ENCODE measurements at regions not wholly inside any gene's neighbourhood (a gene's known extent, or its start where the extent isn't known, plus 50 kb on each side); places are given as distances from the start of the nearest gene placed in this dataset.
"Not testable (repeated sequence)": the region's sequence is repeated elsewhere in the genome, so short reads cannot be mapped to it uniquely, and the experiment has no call there.

- no peak for DNase-seq (ENCODE audit: low spot score)
Observed at GRCh38 chrX:140065961-140066662, 100.8 kb upstream of the CXorf66 start.

DNA sequence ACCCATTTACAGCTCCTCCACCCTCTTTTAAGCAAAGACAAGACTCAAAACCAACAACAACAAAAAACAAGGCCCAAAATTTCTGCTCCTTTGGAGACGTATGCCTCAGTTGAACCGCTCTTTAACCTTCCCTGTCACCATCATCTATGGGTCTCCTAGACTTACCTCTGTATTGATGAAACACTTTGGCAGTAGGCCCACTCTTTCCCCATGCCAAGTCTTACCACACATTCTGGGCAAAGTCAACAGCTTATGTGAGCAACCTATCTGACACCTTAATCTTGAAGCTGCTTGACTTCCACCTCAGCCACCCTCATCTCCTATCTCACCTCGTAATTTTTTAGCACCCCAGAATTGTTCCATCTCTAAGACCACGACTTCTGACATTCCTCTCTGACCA lies 99.7 kb upstream of the CXorf66 start:
- no peak for DNase-seq (ENCODE audit: low spot score)

GRCh38 chrX:140057001-140057411 lies 91.7 kb upstream of the CXorf66 start:
- peak; percentile 61 for DNase-seq (ENCODE audit: low spot score)

DNA sequence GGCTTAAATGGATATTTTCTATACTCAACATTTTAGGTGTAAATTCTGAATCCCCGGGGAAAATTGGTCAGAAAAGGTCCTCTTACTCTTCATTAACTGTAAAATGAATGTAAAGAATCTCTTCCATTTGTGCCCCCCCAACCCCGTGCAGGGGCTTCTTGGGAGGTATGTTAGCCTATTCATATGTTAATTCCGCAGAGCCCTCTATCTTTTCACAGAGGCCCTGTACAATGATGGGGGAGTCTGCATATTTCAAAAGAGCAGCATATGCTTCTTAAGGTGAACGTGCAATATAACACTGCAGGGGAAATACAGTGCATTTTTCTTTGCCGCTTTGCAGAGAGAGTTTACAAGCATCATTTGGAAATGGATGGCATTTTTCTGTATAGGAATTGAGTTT lies 88.5 kb upstream of the CXorf66 start:
- DNase-seq (ENCODE audit: low spot score) = no peak

- DNase-seq (ENCODE audit: low spot score) = no peak
Observed at GRCh38 chrX:140050906-140051305, 85.6 kb upstream of the CXorf66 start.

DNA sequence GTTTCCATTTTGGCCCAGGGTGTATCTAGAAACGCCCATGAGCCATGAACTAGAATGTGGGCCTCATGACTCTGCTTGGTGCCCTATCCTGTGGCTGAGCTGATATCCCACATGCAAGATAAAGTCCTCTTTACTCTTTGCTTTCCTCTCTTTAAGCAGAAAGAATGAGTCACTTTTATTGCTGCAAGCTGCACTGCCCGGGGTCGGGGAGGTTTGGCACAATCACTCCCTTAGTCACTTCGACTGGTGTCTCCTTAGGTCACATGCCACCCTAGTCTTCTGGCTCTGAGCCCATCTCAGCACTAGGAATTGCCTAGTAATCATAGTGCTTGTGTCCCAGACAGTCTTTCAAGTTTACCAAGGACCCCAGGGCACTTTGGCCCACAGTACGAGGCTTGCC lies 75.1 kb upstream of the CXorf66 start:
- no peak for DNase-seq (ENCODE audit: low spot score)

DNA sequence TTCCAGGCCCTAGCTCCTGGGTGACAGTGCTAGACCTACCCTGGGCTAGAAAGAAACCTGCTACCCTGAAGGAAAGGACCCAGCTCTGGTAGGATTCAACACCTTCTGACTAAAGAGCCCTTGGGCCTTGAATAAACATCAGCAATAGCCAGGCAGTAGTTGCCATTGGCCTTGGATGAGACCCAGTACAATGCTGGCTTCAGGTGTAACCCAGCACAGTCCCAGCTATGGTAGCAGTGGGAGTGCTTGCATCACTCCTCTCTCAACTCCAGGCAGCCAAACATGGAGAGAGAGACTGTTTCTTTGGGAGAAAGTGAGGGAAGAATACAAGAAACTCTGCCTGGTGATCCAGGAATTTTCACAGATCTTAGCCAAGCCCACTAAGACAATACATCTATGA lies 73.5 kb upstream of the CXorf66 start:
- DNase-seq (ENCODE audit: low spot score) = no peak

- DNase-seq (ENCODE audit: low spot score) = peak; percentile 8
Observed at GRCh38 chrX:140034916-140035315, 69.6 kb upstream of the CXorf66 start.

- DNase-seq (ENCODE audit: low spot score) = no peak
Observed at GRCh38 chrX:140022482-140022881, 57.2 kb upstream of the CXorf66 start.

DNA sequence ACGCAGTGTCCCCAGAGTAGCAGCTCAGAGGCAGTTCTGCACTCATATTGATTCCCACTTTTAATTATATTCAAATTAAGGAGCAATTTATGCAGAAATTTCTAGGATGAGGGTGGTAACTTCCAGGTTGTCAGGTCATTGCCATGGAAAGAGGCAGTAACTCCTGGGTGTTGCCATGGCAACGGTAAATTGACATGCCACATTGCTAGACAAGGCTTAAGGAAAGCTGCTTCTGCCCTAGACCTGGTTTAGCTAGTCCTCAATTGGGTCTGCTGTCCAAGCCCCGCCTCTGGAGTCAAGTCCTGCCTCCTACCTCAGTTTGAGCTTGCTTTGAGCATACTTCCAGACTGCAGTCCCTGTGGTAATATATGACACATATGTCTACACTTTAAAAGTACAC lies 53.8 kb upstream of the CXorf66 start:
- not testable (repeated sequence) for DNase-seq (ENCODE audit: low spot score)

Data from iPS-NIHi11 (cell line).